Activated T-cell treated with anti-CD3 and anti-CD28 coated beads, Interleukin-2, amount 50 U/mL, for 48 hours (primary cell): ENCODE measurements at regions not wholly inside any gene's neighbourhood (a gene's known extent, or its start where the extent isn't known, plus 50 kb on each side); places are given as distances from the start of the nearest gene placed in this dataset.

Experiments used
- DNase-seq, 2 experiments: peaks; one replicate each; pipeline ENCODE4 v3.0.0-alpha.2; 2020

DNA sequence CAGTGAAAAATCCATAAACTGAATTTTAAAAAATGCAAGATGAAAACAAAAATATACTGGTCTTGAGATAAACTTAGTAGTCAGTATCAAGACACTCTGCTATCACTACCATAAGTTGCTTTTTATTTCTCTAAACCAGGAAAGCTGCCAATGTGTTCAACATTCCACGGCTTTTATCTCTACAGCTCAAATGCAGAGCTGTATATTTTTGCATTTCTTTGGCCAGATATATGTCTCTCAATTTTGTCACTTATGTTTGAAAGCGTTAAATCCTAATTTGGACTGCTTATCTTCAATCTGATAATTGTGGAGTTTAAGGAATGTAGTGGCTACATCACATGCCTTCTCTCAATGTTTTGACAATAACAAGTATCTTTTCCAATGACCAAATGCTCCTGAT, 609.5 kb downstream of the EPHA4 start:
- no peak for DNase-seq

- no peak for DNase-seq
These were observed 609.0 kb downstream of the EPHA4 start for GRCh38 chr2:220963076-220963475.

- DNase-seq = no peak
These were observed 608.2 kb downstream of the EPHA4 start for GRCh38 chr2:220963930-220964329.

DNA sequence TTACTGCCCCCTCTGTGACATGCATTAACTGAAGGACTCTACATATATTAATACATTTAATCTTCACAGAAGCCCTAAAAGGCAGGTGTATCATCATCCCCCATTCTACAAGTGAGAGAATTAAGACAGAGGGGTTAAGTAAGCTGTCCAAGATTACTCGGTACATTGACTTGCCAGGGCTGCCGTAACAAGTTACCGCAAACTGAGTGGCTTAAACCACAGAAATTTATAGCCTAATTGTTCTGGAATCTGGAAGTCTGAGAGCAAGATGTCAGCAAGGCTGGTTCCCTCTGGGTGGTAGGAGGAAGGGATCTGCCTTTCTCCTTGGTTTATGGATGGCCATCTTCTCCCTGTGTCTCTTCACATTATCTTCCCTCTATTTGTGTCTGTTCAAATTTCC, 605.5 kb downstream of the EPHA4 start:
- no peak for DNase-seq

GRCh38 chr2:220969348-220969747, 602.8 kb downstream of the EPHA4 start:
- no peak for DNase-seq

GRCh38 chr2:220980966-220981675, 591.0 kb downstream of the EPHA4 start:
- no peak for DNase-seq

GRCh38 chr2:220981926-220982325, 590.2 kb downstream of the EPHA4 start:
- no peak for DNase-seq

DNA sequence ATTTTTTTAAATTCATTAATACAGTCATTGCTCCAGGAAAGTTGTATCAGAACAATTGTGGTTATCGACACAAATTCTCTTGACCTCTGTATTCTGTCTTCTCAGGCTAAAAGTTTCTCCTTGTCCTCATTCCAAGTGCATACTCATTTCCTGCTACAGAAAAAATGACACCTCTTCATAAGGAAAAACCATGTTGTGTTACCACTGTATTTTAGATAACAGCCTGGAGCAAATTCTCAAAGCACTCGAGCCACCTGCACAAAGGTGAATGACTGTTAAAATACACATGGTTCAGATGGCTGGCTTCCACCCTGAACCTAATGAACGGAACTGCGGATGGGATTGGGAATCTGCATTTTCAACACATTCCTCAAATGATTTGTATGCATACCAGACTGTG, 586.5 kb downstream of the EPHA4 start:
- no peak for DNase-seq

DNA sequence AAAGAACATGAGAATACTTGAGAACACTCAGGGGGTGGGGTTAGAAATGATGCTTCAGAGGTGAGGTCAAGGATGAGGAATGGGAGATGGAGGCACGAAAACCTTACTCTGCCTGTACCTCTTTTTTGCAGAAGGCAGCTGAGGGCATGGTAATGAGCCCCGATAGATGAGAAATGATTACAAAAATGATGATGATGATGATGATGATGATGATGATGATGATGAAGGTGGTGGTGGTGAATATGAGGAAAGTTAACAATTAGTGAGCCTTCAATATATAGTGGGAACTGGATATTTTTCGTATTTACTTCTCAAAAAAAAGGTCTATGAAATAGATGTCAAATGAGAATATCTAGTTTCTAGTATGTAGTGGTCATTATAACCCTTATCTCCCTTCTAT, 584.3 kb downstream of the EPHA4 start:
- no peak for DNase-seq

GRCh38 chr2:220991972-220992371, 580.1 kb downstream of the EPHA4 start:
- no peak for DNase-seq

- DNase-seq = no peak
These were observed 577.3 kb downstream of the EPHA4 start for GRCh38 chr2:220994846-220995245.

DNA sequence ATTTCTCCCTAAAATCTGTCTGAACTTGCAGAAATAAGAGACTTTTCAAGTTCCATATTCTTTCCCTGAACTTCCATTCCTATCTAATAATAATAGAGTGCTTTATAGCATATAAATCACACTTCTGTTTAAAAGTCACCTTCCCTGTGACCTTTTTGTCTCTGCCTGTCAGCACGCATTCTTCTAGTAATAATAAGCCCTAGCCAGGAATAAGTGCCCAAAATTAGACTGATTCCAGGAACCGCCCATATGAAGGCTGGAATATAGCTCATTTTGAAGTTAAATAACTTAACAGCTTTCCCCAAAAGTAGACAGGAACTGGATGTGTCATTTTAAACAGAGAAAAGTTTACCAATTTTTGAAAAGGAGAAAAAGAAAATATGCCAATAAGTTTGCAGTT, 576.5 kb downstream of the EPHA4 start:
- no peak for DNase-seq

GRCh38 chr2:220998156-220998555, 573.9 kb downstream of the EPHA4 start:
- DNase-seq = no peak

GRCh38 chr2:220999356-220999755, 572.7 kb downstream of the EPHA4 start:
- no peak for DNase-seq

GRCh38 chr2:221001381-221001801, 570.7 kb downstream of the EPHA4 start:
- no peak for DNase-seq

GRCh38 chr2:221002101-221002685, 569.9 kb downstream of the EPHA4 start:
- no peak for DNase-seq

DNA sequence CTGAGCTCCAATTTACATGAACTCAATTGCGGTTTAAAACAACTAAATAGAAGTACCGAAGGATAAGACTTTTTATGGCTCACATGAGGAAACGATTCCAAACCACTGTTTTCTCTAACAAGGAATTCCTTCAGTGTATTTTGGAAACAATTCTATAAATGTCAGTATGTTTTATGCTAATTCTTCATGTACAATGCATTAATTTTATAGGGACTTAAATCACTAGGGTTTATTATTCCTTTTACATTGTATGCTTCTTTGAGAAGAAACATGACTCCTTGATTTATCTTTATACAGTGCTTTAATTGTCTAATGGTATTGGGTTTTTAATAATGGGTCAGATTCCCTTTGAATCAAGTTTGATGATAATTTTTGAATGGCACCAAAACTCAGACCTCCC, 566.8 kb downstream of the EPHA4 start:
- no peak for DNase-seq

GRCh38 chr2:221006084-221006483, 566.0 kb downstream of the EPHA4 start:
- no peak for DNase-seq

- no peak for DNase-seq
These were observed 555.6 kb downstream of the EPHA4 start for GRCh38 chr2:221016551-221016950.

- no peak for DNase-seq
These were observed 553.8 kb downstream of the EPHA4 start for GRCh38 chr2:221018262-221018661.

- no peak for DNase-seq
These were observed 552.4 kb downstream of the EPHA4 start for GRCh38 chr2:221019668-221020067.

GRCh38 chr2:221022554-221022953, 549.5 kb downstream of the EPHA4 start:
- no peak for DNase-seq

GRCh38 chr2:221025398-221025797, 546.7 kb downstream of the EPHA4 start:
- no peak for DNase-seq

- DNase-seq = no peak
These were observed 537.9 kb downstream of the EPHA4 start for GRCh38 chr2:221034026-221034701.
